22Rv1 (cell line): ENCODE measurements at regions not wholly inside any gene's neighbourhood (a gene's known extent, or its start where the extent isn't known, plus 50 kb on each side); places are given as distances from the start of the nearest gene placed in this dataset.

Experiments
- H3K27ac ChIP-seq: fragments of 450-650 bp; 2 replicates; pipeline ENCODE4 v1.5.1; 2017
- ZFX ChIP-seq: fragments of 450-650 bp; IDR thresholded peaks from 2 replicates; pipeline ENCODE4 v1.6.1; 2017; ENCODE audit warnings: antibody characterized with exemption, borderline replicate concordance
- TF ChIP-seq, protein P1 (sequence below): fragments of 450-650 bp; IDR thresholded peaks from 2 replicates; pipeline ENCODE4 v1.5.1; 2017; ENCODE audit warnings: mild to moderate bottlenecking

DNA sequence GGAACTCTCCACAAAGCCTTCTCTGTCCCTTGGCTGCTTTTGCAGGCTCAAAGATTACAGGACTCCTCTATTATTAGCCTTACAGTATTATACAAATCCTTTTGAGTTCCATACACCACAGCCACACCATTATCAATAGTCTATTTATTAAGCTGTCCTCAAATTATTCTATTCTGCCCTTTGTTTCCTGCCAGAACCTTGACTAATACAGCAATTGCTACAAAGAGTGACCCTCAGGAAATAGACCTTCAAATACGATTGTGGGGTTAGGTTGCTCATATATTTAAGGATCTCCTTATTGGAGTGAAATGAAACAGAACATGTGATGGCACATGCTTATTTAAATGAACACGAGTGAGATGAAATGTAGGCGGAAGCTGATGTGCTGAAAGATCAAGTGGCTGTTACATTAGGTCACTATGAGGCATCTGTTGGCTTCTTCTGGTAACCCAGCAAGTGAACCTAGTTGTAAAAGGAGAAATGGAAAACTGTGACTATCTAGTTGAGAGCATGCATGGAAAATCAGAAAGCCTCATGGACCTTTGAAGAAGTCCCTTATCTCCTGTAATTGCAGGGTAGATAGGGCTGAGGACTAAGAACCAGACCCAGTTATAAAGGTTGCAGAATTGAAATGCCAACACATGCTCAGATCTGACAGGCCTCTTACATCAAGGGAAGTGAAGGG, 75.5 kb downstream of the AVPR1A start:
- H3K27ac ChIP-seq = no peak overlapping the region
- TF ChIP-seq, protein P1, sequence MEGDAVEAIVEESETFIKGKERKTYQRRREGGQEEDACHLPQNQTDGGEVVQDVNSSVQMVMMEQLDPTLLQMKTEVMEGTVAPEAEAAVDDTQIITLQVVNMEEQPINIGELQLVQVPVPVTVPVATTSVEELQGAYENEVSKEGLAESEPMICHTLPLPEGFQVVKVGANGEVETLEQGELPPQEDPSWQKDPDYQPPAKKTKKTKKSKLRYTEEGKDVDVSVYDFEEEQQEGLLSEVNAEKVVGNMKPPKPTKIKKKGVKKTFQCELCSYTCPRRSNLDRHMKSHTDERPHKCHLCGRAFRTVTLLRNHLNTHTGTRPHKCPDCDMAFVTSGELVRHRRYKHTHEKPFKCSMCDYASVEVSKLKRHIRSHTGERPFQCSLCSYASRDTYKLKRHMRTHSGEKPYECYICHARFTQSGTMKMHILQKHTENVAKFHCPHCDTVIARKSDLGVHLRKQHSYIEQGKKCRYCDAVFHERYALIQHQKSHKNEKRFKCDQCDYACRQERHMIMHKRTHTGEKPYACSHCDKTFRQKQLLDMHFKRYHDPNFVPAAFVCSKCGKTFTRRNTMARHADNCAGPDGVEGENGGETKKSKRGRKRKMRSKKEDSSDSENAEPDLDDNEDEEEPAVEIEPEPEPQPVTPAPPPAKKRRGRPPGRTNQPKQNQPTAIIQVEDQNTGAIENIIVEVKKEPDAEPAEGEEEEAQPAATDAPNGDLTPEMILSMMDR = no peak
- no peak for TF ChIP-seq ZFX

- no peak overlapping the region for H3K27ac ChIP-seq
- TF ChIP-seq ZFX = no peak
- TF ChIP-seq, protein P1 = no peak
These were observed 80.3 kb downstream of the AVPR1A start for GRCh38 chr12:63070709-63071108.

DNA sequence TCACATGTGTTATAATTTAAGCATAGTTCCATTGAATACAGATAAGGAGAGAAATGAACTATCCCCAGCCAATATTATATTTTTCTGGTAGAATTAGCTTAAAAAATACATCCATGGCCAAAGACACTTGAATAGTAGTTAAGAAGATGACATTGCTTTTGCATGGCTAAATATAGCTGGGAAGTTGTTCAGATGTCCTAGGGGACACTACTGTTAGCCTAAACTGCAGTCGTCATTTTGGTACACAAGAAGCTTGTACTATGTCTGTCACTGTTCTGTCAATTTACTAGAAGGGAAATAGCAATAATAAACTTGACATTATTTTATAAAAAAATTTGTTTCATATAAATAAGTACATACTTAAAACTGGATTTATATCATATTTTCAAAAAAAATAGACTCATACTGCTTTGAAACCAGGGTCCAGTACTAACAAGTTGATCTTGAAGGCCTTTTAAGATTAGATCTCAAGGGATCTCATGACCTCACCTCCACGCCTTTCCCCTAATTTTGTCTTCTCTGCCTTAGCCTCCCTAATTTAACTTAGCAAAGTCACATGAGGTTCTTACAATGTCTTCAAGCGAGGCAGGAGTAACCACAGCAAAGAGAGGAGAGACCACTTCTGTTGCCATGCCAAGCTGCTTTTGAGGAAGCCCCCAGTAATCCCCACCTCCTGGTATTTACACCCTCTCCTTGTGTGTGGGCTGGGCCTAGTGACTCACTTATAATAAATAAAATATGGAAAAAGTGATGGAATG, 81.0 kb downstream of the AVPR1A start:
- no peak overlapping the region for H3K27ac ChIP-seq

DNA sequence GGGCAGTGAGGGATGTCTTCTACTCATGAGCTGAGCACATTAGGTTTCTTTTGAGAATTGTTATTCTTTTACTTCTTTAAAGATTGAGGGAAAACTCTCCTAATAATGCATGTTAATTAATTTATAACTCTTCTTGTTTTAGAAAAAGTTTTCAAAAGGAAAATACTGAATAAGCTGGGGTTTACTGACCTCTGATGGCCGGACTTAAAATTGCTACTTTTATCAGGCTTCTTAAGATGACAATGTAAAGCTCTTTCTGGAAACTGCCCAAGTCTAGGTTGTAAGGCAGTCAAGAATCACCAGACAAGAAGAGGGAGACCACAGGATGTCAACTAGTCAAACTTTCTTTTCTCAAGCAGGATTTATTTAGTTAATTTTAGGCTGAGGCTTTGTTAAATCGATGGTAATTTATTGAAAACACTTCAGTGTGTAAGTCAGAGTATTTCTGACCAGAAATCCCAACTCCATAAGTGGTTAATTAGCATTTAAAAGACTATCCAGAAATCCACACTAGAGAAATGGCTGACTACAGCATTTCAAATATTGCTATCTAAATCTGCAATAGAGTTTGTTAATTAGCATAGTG, 82.1 kb downstream of the AVPR1A start:
- TF ChIP-seq ZFX = no peak
- TF ChIP-seq, protein P1 = peak; percentile 92
- no peak overlapping the region for H3K27ac ChIP-seq

More for the DNA sequence above, 81.0 kb downstream of the AVPR1A start:
- TF ChIP-seq, protein P1 = no peak
- TF ChIP-seq ZFX = no peak

GRCh38 chr12:63066782-63067181, 84.2 kb downstream of the AVPR1A start:
- no peak for TF ChIP-seq ZFX
- TF ChIP-seq, protein P1 = no peak
- H3K27ac ChIP-seq = no peak overlapping the region

DNA sequence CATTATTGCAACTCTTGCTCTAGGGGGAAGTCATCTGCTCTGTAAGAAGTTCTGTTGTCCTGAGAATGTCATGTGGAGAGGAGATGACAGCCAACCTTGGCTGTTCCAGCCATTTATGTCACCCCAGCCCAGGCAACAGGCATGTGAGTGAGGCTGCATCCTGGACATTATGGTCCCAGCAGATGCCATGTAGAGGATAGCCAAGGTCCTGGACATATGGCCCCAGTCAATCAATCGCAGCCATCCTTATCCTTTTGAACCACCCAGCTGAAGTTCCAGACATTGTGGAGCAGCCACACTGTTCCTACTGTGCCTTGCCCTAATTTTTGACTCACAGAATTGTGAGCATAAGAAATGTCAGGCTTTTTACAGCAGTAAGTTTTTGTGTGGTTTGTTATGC, 84.9 kb downstream of the AVPR1A start:
- no peak overlapping the region for H3K27ac ChIP-seq
- TF ChIP-seq ZFX = no peak
- TF ChIP-seq, protein P1 = no peak

- TF ChIP-seq, protein P1 = no peak
- TF ChIP-seq ZFX = no peak
- H3K27ac ChIP-seq = no peak overlapping the region
These were observed 86.9 kb downstream of the AVPR1A start for GRCh38 chr12:63064080-63064479.
